Stimulated activated CD4-positive, alpha-beta T cell treated with anti-CD3 and anti-CD28 coated beads, TNF-alpha, amount 100 ng/mL, for 48 hours (primary cell): ENCODE measurements at regions not wholly inside any gene's neighbourhood (a gene's known extent, or its start where the extent isn't known, plus 50 kb on each side); places are given as distances from the start of the nearest gene placed in this dataset.

Experiments
- DNase-seq, 3 donors: peaks; one replicate each; pipeline ENCODE4 v3.0.0-alpha.2; 2020; ENCODE audit warnings: low read depth in 3 of 3

GRCh38 chr17:34874478-34874877 lies 86.8 kb downstream of the CCT6B start:
- DNase-seq: no peak

- no peak for DNase-seq
Measured at GRCh38 chr17:34872640-34873039, 88.6 kb downstream of the CCT6B start.

- DNase-seq: no peak
Measured at GRCh38 chr17:34869641-34870040, 91.6 kb downstream of the CCT6B start.

DNA sequence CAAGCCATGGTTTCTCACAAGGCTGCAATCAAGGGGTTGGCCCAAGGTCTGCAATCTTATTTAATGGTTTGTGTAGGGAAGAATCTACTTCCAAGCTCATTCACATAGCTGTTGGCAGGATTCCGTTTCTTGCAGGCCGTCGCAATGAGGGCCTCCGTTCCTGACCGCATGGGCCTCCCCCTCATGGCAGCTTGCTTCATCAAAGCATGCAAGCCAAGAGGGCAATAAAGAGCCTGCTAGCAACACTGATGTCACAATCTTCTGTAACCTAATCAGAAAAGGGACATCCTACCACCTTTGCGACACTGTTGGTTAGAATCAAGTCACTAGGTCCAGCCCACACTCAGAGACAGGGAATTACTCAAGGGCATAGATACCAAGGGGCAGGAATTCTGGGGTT lies 95.5 kb downstream of the CCT6B start:
- DNase-seq: no peak

DNA sequence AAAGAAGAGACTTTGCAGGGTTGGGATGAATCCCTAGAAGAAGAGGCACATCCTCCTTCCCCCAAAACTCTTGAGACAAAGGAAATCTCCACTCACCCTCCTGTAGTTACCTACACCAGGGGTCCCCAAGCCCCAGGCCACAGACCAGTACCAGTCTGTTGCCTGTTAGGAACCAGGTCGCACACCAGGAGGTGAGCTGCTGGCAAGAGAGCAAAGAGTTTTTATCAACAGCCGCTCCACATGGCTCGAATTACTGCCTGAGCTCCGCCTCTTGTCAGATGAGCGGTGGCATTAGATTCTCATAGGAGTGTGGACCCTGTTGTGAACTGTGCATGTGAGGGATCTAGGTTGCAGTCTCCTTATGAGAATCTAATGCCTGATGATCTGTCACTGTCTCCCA lies 98.9 kb downstream of the CCT6B start:
- DNase-seq: no peak

- no peak for DNase-seq
Measured at GRCh38 chr17:34861864-34862263, 99.4 kb downstream of the CCT6B start.

DNA sequence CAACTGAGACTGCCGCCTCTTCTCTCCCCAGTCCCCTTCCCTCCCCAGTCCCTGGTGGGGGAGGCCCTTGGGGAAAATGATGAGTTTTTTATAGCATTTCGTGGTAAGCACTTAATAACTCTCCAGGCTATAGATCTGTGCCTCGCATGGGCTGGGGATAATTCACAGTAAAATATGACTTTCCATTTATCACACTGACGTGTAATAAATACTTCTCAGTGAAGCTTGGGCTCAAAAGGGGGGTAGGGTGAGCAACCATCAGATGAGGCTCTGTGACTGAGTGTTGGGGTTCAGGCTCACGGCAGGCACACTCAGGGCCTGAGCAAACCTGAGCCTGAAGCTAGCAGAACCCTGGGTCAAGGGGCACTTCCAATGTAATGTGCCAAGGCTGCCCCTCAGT lies 101.6 kb downstream of the CCT6B start:
- no peak for DNase-seq

DNA sequence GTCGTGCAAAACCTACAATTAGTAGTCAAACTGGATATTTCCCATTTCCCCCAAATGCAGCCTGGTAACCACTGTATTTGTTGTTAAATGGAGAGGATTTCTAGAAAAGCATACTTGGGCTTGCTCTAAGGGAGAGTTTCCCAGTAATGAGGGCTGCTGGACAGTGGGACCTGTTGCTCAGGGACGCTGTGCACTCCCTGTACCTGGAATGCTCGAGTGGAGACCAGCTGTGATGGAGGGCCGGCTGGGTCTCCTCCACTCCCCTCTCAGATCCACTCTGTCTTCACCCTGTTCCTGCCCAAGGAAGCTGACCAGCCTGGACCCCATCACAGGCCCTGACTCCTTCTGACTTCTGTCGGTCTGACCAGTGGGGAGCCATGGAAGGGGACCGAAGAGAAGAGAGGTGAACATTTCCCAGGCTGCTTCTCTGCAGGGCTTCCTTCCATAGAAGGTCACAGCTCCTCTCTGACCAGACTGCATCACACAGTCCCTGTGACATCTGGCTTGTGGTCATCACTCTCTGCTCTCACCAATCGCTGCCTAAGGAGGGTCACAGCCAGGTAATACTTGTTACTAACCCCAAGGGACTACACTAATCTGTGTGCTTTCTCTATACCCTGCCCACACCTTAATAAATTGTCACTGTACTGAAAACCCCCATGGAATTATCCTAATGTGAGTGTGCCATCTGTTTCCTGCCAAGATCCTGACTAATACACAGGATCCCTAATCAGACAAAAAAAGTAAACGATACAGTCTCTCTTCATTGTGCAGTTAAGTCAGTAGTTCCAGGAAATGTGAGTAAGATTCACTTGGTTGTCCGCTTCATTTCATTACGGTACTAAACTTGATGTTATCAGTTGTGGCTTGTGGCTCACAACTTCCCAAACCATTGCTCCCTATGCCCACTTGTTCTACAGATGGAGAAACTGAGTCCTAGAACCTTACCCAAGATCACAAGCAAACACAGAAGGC lies 102.4 kb downstream of the CCT6B start:
- no peak for DNase-seq

DNA sequence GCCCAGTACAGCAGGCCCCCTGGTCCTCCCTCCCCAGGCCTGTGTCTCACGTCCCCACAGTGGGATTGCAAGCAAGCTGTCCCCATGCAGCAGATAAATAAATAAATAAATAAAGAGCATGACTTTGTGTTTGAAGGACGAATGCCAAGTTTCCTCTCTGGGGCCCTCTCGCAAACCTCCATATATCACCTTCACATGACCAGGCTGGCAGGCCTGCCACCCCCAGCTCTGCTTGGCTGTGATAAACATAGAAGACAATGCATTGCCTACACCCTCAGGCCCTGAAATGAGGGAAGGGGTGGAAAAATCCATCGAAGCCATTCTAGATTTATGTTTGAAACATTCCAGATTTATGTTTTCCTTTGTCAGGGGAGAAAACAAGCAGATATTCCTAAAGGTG lies 107.3 kb downstream of the CCT6B start:
- no peak for DNase-seq

GRCh38 chr17:34852614-34853013 lies 108.6 kb downstream of the CCT6B start:
- no peak for DNase-seq

- DNase-seq: no peak
Measured at GRCh38 chr17:34851961-34852540, 109.2 kb downstream of the CCT6B start.

DNA sequence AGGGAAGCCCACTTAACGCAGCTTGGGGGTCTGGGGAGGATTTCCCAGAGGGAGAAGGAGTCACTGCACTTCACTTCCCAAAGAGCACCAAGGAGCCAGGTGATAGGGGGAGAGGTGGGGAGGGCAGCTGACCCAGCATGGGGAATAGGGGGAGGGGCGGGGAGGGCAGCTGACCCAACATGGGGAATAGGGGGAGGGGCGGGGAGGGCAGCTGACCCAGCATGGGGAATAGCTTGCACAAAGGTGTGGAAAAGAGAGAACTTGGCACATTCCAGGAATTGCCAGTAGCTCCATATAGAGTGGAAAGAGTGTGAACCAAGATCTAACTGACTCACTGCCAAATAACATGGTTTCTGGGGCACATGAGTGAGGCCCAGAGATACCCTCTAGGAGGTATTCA lies 110.3 kb downstream of the CCT6B start:
- no peak for DNase-seq

GRCh38 chr17:34850023-34850422 lies 111.2 kb downstream of the CCT6B start:
- no peak for DNase-seq

- no peak for DNase-seq
Measured at GRCh38 chr17:34847938-34848337, 113.3 kb downstream of the CCT6B start.

DNA sequence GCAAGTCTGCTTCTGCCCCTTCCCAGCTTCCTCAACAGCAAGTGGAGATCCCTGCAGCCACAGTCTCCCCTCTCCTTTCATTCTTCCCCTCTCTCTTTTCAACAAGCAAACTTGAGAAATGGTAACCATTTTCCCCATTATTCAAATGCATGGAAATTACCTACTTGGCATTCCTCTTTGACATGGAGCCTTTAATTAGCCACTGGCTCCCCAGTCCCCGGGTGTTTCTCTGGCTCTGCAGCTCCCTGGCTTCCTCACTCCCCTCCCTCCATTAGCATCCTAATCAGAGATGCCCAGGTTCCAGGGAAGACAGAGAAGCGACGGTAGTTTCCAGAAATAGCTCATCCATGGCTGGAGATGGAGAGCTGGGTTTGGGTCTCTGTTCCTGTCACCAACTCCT lies 116.0 kb downstream of the CCT6B start:
- no peak for DNase-seq

- no peak for DNase-seq
Measured at GRCh38 chr17:34843682-34844081, 117.6 kb downstream of the CCT6B start.

DNA sequence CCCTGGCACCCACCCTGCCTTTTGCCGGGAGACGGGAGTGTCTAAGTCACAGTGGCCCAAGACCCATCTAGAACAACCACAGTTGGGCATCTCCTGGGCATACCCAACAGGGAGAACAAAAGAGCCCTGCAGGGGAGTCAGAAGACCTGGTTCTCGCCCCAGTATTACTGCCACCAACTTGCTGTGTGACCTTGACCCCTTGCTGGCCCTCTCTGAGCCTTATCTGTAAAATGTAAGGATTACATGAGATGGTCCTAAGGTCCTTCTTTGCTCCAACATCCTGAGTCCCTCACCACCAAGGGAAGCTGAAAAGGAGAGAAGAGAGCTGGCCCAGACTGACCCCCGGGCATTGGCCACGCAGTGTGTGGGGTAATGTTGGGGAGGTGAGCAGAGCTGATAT lies 119.0 kb downstream of the CCT6B start:
- no peak for DNase-seq

DNA sequence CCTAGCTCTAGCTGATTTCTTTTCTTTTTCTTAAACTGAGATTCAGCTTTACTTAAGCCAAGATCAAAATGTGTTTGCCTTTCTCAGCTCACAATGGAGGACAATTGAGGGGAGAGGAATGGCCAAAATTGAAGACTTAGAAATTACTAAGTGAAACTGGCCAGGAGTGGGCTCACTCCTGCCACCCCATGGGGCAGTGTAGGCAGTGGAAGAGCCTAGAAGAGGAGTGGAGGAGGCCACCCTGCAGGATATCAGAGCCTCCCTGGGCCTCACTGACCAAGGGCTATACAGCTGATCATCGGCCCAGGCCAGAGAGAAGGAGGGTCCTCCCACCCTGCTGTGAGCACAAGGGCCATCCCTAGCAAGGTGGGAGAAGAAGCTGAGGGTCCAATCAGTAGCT lies 119.8 kb downstream of the CCT6B start:
- no peak for DNase-seq

- DNase-seq: no peak
Measured at GRCh38 chr17:34840750-34841149, 120.5 kb downstream of the CCT6B start.

DNA sequence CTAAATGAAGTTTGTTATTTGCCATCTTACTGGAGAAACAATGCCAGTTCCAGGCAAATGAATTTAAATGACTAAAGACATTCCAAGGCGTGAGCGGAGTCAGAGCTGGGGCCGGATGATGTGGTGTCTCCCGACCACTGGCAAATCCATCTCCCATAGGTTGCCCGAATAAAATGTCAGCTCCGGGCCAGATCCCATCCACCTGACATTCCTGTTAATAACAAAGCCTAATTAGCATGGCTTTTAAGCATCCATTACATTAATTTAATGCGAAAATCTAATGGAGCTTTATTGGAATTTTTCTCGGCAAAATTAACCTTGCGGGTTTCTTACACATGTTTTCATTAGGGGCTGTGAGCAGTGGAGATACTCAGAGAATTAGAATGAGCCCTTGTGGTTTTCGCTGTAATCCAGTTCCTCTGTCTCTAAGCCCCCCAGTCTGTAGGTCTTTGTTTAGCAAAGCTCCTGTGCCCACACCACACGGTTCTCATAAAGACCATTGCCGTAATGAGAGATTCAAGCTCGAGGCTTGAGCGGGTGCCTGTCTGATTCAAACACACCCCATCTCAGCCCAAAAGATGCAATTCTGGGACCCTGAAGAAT lies 123.3 kb downstream of the CCT6B start:
- DNase-seq: no peak

GRCh38 chr17:34832376-34832775 lies 128.9 kb downstream of the CCT6B start:
- no peak for DNase-seq

- DNase-seq: no peak
Measured at GRCh38 chr17:34827008-34827407, 134.3 kb downstream of the CCT6B start.

DNA sequence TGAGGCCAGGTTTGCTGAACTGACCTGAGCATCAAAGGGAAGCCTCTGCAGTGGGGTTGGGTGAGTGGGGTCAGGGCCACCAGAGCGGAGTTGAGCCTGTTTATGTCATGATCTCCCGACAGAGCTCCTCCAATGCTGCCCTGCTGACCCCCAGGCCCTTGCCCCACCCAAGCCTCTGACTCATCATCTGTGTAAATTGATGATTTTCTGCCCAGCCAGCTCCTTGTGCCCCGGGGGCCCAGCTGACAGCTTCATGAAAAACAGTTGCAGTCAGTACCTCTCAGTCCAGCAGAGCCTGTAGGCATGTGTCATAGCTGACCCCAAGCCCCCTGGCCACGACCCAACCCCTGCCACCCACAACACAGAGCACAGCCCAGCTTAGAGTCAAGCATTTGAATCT lies 134.9 kb downstream of the CCT6B start:
- DNase-seq: no peak
